Skeletal muscle cell (primary cell): ENCODE measurements at regions not wholly inside any gene's neighbourhood (a gene's known extent, or its start where the extent isn't known, plus 50 kb on each side); places are given as distances from the start of the nearest gene placed in this dataset.

ENCODE experiments used
- DNase-seq: peaks from one replicate; pipeline ENCODE4 v3.0.0-alpha.2; 2010; ENCODE audit warnings: low read depth
- H3K4me3 ChIP-seq: 2 replicates; pipeline ENCODE4 v1.5.1; 2011; ENCODE audit warnings: low read depth, mild to moderate bottlenecking, control low read depth, low read length, moderate library complexity

- no peak overlapping the region for H3K4me3 ChIP-seq
- no peak for DNase-seq
Observed at GRCh38 chr18:77422974-77423867, 173.6 kb downstream of the GALR1 start.

DNA sequence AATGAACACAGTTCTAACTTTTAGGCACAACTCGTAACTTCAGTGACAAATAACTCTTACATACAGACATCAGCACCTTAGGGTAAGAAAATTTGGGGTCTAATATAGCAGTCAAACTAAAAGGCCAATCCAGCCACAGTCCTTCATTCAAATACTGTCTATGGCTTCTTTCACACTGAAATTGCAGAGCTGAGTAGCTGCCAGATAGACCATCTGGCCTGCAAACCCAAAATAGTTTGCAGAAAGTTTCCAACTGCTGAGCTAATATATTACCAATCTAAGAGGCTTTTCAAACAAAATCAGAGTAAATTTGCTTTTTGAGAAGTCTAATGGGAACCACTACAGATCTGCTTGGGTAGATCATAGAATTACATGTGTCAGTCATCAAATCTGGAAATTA is 183.4 kb downstream of the GALR1 start:
- DNase-seq = no peak
- H3K4me3 ChIP-seq = no peak overlapping the region

GRCh38 chr18:77439888-77440287 is 190.2 kb downstream of the GALR1 start:
- H3K4me3 ChIP-seq = no peak overlapping the region
- DNase-seq = no peak

DNA sequence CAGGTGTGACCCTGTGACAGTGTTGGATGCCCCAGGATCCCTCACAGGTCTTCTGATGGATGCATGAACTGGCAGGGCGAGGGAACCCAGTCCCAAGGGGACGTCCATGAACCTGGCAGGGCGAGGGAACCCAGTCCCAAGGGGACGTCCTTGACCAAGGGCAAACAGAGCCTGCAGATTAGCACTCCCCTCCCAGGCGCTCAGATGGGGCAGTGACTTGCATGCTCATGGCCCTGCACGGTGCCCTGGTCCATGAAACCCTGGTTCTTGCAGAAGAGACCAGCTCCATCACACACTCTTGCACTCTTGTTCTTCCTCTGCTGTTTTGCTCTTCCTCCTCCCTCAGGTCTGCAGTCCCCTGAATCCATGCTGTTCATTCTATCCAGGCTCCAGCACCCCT is 192.7 kb downstream of the GALR1 start:
- H3K4me3 ChIP-seq = no peak overlapping the region
- DNase-seq = no peak

DNA sequence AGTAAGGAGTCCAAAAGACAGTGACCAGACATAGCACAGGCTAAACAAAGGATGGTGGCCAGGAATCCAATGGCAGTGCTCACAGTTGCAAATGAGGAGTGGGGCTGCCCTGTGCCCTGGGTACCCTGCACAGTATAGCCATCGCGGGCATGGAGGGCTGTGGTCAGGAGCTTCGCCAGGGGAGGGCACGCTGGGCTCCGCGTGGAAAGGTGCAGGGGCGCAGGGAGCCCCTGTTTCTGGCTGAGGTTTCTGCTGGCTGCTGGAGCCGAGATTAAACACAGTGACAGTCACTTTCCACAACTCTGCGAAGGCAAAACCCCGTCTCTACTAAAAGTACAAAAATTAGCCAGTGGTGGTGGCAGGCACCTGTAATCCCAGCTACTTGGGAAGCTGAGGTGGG is 194.7 kb downstream of the GALR1 start:
- no peak for DNase-seq

GRCh38 chr18:77448046-77448445 is 198.4 kb downstream of the GALR1 start:
- no peak for DNase-seq
- no peak overlapping the region for H3K4me3 ChIP-seq

More for the DNA sequence above, 194.7 kb downstream of the GALR1 start:
- H3K4me3 ChIP-seq = no peak overlapping the region

GRCh38 chr18:77455004-77455403 is 205.4 kb downstream of the GALR1 start:
- no peak overlapping the region for H3K4me3 ChIP-seq
- DNase-seq = no peak

GRCh38 chr18:77457681-77458080 is 208.0 kb downstream of the GALR1 start:
- DNase-seq = no peak
- no peak overlapping the region for H3K4me3 ChIP-seq

- no peak overlapping the region for H3K4me3 ChIP-seq
- DNase-seq = no peak
Observed at GRCh38 chr18:77461062-77461688, 211.5 kb downstream of the GALR1 start.

DNA sequence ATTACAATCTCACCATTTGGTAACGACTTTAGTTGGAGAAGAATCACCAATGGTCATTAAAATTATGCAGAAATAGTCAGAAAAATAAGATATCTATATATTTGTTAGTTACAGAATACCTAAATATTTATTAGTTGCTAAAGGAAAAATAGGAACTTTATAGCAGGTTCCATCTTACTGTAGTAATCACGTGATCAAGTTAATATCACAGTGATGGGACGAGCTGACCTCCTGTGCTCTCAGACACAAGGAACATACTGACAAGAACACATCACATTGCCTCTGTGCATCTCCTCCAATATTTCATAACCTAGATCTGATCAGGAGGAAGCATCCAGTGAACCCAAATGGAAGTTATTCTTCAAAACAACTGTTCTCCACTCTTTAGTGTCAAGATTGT is 215.3 kb downstream of the GALR1 start:
- no peak overlapping the region for H3K4me3 ChIP-seq
- no peak for DNase-seq

GRCh38 chr18:77466890-77467289 is 217.2 kb downstream of the GALR1 start:
- no peak for DNase-seq
- no peak overlapping the region for H3K4me3 ChIP-seq

DNA sequence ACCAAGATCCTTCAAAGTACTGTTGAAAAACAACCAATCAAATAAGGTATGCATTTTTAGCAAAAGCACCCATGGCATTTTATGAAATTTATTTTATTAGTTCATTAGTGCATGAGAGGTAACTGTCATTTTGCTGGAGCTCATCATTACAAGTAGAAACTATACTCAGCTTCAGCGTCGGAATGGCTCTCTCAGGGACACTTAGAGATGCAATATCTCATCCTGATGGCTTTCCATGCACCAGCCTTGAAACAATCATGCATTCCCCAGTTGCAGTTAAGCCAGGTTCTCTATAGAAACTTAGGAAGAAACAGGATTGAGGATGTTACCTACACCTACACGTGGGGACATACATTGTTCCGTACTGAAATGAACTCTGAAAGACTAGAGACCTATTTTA is 219.5 kb downstream of the GALR1 start:
- DNase-seq = no peak
- H3K4me3 ChIP-seq = no peak overlapping the region

- no peak for DNase-seq
- no peak overlapping the region for H3K4me3 ChIP-seq
Observed at GRCh38 chr18:77470569-77471413, 221.1 kb downstream of the GALR1 start.

- no peak overlapping the region for H3K4me3 ChIP-seq
- no peak for DNase-seq
Observed at GRCh38 chr18:77472509-77472908, 222.9 kb downstream of the GALR1 start.

DNA sequence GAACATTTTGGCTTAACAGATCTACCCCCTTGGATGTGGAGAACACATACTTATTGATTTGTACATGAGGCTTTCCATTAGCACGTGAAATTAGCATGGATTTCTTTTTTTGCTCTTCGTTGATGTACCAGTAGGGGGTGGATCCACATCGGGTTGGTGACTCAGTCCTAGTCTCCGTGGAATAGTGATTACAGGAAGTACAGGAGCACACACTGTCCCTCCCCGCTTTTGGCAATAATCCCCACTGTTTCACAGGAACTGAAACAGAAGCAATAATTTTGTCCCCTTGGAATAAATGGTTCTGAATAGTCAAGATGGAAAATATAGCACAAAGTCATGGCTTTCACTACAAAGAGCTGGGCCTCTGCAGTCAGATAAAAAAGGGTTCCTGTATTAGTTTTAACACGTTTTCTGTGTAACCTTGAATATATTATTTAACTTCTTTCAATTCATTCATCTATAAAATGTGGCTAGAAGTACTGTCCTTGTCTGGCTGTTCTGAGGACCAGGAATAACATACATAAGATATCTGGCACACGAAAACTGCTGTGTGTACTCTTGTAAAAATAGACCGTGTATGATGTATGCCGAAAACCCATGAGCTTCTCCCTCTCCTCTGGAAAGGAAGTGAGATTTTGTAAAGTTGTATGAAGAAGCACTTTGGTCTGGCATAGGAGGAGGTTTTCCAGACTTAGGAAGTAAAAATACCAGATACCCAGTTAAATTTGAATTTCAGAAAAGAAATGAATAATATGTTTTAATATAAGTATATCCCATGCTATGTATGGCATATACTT is 229.2 kb downstream of the GALR1 start:
- no peak overlapping the region for H3K4me3 ChIP-seq
- peak; percentile 57 for DNase-seq

DNA sequence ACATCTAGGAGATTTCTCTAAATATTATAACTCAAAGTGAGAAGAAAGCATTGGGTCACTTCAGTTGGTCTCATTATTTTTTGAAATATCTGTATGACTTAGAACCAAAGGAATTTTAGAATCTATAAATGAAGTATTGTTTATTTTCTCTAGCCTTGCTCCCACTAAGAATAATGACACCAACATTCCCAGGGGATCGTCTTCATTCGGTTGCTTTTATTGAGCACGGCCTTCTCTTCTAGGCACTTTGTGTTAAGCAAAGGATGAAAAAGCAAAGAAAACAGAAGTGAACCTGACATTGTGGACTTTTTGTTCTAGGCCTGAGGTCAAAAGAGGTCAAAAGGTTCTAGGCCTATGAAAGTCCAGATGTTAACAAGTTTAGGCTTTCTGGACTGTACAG is 231.9 kb downstream of the GALR1 start:
- DNase-seq = no peak
- no peak overlapping the region for H3K4me3 ChIP-seq

DNA sequence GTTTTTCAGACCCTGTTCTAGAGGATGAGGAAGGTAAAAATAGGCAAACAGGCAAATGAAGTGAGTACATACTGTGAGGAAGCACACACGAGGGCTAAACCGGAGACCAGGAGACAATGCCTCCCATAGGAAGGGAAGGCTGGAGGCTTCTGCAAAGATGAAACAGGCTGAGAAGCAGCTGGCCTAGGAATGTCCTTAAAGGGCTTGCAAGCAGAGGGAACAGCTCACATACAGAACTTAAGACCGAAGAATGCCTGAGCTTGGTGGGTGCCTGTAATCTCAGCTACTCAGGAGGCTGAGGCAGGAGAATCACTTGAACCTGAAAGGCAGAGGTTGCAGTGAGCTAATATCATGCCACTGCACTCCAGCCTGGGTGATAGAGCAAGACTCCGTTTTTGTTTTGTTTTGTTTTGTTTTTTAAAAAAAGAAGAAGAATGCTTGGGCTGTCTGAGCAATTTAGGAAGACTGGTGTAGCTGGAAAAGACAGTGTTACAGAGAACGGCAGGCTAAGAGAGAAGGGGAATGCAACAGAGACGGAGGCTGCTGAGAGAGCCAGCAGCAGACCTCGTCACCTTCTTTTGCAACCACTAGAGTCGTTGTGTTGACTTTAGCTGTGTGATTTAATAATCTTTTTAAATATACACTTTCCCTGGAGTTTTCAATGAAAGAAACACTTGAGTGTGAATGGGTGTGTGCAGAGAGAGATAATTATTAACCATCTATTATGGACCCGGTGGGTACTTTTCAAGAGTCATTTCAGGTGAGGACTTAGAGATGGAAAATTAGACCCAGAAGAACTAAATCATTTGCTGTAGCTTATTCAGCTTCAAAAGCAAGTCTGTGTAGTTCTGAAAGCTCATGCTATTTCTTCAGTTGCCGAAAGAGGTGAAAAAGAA is 232.8 kb downstream of the GALR1 start:
- H3K4me3 ChIP-seq = no peak overlapping the region
- DNase-seq = no peak

GRCh38 chr18:77486985-77487384 is 237.3 kb downstream of the GALR1 start:
- DNase-seq = peak; percentile 25
- no peak overlapping the region for H3K4me3 ChIP-seq
